Vagina (tissue), 2 donors: ENCODE measurements at regions not wholly inside any gene's neighbourhood (a gene's known extent, or its start where the extent isn't known, plus 50 kb on each side); places are given as distances from the start of the nearest gene placed in this dataset.

Experiments
- DNase-seq, 2 donors: peaks; one replicate each; pipeline ENCODE4 v3.0.0-alpha.2; 2017; ENCODE audit errors: extremely low spot score in 2 of 2
- H3K27ac ChIP-seq: fragments of 200-600 bp; sonication (generic); one replicate; pipeline ENCODE4 v1.5.1; 2019
- H3K27me3 ChIP-seq: fragments of 200-600 bp; sonication (generic); one replicate; pipeline ENCODE4 v1.5.1; 2019
- H3K36me3 ChIP-seq, 2 donors: fragments of 200-600 bp; sonication (generic); one replicate each; pipeline ENCODE4 v1.5.1; 2017 to 2019
- H3K4me1 ChIP-seq: fragments of 200-600 bp; sonication (generic); one replicate; pipeline ENCODE4 v1.5.1; 2019
- H3K4me3 ChIP-seq, 2 donors: fragments of 200-600 bp; sonication (generic); 1 replicate in 1 of 2; 2 replicates in 1 of 2; pipeline ENCODE4 v1.5.1; 2016 to 2019
- H3K9me3 ChIP-seq: fragments of 200-600 bp; sonication (generic); one replicate; pipeline ENCODE4 v1.5.1; 2019
- POLR2A ChIP-seq, 2 donors: fragments of 450-650 bp; IDR thresholded peaks; one replicate each; pipeline ENCODE4 v1.6.1; 2017; ENCODE audit warnings: antibody characterized with exemption in 2 of 2, mild to moderate bottlenecking in 2 of 2, moderate library complexity in 2 of 2
- POLR2AphosphoS5 ChIP-seq, 2 donors: sonication (generic); formaldehyde crosslinking; IDR thresholded peaks; one replicate each; pipeline ENCODE4 v1.9.0; 2017; ENCODE audit warnings: antibody characterized with exemption in 2 of 2, mild to moderate bottlenecking in 2 of 2, low read depth in 1 of 2; ENCODE audit not compliant: insufficient read depth in 1 of 2
- intact Hi-C: fragments of 100-400 bp; cut with DNase I; formaldehyde crosslinking; loops from one replicate; pipeline ENCODE4 v1.15.1; 2023
- TF ChIP-seq, protein P1 (sequence below), 3 experiments: fragments of 450-650 bp in 2 of 3; fragments of 200-600 bp in 1 of 3; sonication (generic) in 1 of 3; IDR thresholded peaks; one replicate each; pipeline ENCODE4 v1.5.1; 2017 to 2019; ENCODE audit warnings: antibody characterized with exemption in 3 of 3, mild to moderate bottlenecking in 2 of 3, moderate library complexity in 2 of 3

DNA sequence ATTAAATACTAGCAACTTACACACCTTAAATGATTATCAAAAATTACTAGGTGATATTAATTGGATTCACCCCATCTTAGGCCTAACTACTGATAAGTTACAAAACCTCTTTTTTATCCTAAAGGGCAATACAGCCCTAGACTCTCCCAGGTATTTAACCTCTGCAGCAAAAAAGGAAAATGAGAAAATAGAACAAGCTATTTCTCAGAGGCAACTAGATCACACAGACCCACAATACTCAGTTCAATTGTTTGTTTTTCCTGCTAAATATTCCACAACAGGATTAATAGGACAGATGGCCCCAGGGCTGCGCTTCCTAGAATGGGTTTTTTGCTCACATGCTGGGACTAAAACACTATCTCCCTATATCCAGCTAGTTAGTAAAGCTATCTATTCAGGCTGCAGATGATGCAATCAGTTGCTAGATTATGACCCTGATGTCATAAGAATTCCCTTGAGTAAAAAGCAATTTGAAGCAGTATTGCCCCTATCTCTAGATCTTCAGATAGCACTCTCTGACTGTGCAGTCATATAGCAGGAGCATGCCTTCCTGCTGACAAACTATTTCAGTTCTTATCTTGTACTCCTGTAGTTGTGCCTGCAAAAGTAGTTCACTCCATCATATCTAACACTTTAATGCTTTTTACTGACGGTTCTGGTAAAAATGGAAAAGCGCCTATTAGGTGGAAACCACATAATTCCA lies 1595.5 kb upstream of the TENM4 start:
- no peak for DNase-seq
- Histone ChIP-seq H3K4me1 (no peaks in the 10 kb centered on the region), H3K27ac (no peak overlapping the region), H3K27me3 (no peaks in the 10 kb centered on the region), H3K4me3 (no peak overlapping the region), H3K36me3 (no peaks in the 10 kb centered on the region), H3K9me3 (no peaks in the 10 kb centered on the region)
- intact Hi-C loops = no loop called here
- TF ChIP-seq POLR2AphosphoS5 (IDR thresholded peaks at IDR 0.05; ENCODE audit: insufficient read depth in 1 of 2, low read depth in 1 of 2) = no peak
- no peak for TF ChIP-seq POLR2A (IDR thresholded peaks at IDR 0.05)
- TF ChIP-seq, protein P1, sequence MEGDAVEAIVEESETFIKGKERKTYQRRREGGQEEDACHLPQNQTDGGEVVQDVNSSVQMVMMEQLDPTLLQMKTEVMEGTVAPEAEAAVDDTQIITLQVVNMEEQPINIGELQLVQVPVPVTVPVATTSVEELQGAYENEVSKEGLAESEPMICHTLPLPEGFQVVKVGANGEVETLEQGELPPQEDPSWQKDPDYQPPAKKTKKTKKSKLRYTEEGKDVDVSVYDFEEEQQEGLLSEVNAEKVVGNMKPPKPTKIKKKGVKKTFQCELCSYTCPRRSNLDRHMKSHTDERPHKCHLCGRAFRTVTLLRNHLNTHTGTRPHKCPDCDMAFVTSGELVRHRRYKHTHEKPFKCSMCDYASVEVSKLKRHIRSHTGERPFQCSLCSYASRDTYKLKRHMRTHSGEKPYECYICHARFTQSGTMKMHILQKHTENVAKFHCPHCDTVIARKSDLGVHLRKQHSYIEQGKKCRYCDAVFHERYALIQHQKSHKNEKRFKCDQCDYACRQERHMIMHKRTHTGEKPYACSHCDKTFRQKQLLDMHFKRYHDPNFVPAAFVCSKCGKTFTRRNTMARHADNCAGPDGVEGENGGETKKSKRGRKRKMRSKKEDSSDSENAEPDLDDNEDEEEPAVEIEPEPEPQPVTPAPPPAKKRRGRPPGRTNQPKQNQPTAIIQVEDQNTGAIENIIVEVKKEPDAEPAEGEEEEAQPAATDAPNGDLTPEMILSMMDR (IDR thresholded peaks at IDR 0.05) = no peak

GRCh38 chr11:81033779-81034540 lies 1593.1 kb upstream of the TENM4 start:
- no peak overlapping the region for H3K4me3 ChIP-seq
- H3K4me1 ChIP-seq = no peaks in the 10 kb centered on the region
- H3K27ac ChIP-seq = no peak overlapping the region
- intact Hi-C loops = no loop called here
- H3K9me3 ChIP-seq = no peaks in the 10 kb centered on the region
- DNase-seq = no peak
- TF ChIP-seq POLR2A (IDR thresholded peaks at IDR 0.05) = no peak
- TF ChIP-seq POLR2AphosphoS5 (IDR thresholded peaks at IDR 0.05; ENCODE audit: insufficient read depth in 1 of 2, low read depth in 1 of 2) = no peak
- TF ChIP-seq, protein P1 (IDR thresholded peaks at IDR 0.05) = no peak
- no peaks in the 10 kb centered on the region for H3K27me3 ChIP-seq
- no peaks in the 10 kb centered on the region for H3K36me3 ChIP-seq

DNA sequence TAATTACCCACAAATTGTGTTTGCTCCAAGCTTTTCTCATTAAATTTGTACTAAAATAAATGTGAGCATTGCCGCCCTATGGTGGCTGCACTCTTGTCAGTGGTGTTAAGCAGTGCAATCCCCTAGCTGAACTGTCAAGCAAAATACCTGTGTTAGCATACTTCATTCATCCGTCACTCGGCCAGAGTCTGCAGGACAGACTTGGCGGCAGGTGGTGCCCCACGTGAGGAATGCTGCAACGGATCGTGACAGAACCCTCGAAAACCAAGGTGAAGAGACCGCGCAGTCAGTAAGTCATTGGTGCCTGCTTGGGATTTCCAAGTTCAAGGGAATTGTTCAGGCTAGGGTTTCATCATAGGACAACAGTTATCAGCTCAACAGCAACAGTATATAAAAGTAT lies 1592.1 kb upstream of the TENM4 start:
- DNase-seq = no peak
- H3K36me3 ChIP-seq = no peaks in the 10 kb centered on the region
- H3K27me3 ChIP-seq = no peaks in the 10 kb centered on the region
- intact Hi-C loops = no loop called here
- TF ChIP-seq, protein P1 (IDR thresholded peaks at IDR 0.05) = no peak
- TF ChIP-seq POLR2AphosphoS5 (IDR thresholded peaks at IDR 0.05; ENCODE audit: insufficient read depth in 1 of 2, low read depth in 1 of 2) (no peak), POLR2A (IDR thresholded peaks at IDR 0.05) (no peak)
- no peak overlapping the region for H3K4me3 ChIP-seq
- H3K27ac ChIP-seq = no peak overlapping the region
- H3K4me1 ChIP-seq = no peaks in the 10 kb centered on the region
- no peaks in the 10 kb centered on the region for H3K9me3 ChIP-seq

DNA sequence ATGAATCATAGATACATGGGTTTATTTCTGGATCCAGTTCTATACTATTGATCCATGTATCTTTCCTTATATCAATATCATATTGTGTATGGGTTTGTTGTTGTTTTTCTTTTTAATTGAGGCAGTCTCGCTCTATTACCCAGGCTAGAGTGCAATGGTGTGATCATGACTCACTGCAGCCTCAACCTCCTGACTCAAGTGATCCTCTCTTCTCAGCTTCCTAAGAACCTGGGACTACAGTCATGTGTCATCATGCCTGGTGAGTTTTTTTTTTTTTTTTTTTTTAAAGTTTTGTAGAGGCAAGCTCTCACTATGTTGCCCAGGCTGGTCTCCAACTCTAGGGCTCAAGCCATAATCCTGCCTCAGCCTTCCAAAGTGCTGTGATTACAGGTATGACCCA lies 1589.4 kb upstream of the TENM4 start:
- no peak for DNase-seq
- Histone ChIP-seq H3K4me3 (no peak overlapping the region), H3K36me3 (no peaks in the 10 kb centered on the region), H3K27ac (no peak overlapping the region), H3K4me1 (no peaks in the 10 kb centered on the region), H3K27me3 (no peaks in the 10 kb centered on the region), H3K9me3 (no peaks in the 10 kb centered on the region)
- intact Hi-C loops = no loop called here
- TF ChIP-seq POLR2A (IDR thresholded peaks at IDR 0.05) (no peak), POLR2AphosphoS5 (IDR thresholded peaks at IDR 0.05; ENCODE audit: insufficient read depth in 1 of 2, low read depth in 1 of 2) (no peak)
- TF ChIP-seq, protein P1 (IDR thresholded peaks at IDR 0.05) = no peak

DNA sequence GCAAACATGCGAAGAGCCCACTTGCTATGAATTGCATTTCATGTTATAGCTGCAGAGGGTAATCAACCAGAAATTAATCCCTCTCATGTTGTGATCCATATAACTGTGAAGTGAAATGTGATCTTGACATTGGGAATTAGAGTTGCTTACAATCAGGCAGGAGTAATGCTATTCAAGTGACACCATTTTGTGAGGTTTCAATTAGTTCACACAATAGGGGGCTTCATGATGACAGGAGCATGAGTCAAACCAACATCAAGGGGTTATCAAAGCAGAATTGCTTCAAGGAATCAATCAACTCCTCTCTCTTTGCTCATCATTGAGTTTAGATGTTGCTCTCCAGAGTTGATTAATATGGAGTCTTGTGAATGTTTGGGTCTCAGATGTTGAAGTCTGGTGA lies 1585.2 kb upstream of the TENM4 start:
- intact Hi-C loops = no loop called here
- no peak overlapping the region for H3K4me3 ChIP-seq
- H3K27me3 ChIP-seq = no peaks in the 10 kb centered on the region
- no peaks in the 10 kb centered on the region for H3K9me3 ChIP-seq
- H3K36me3 ChIP-seq = no peaks in the 10 kb centered on the region
- H3K27ac ChIP-seq = no peak overlapping the region
- no peaks in the 10 kb centered on the region for H3K4me1 ChIP-seq
- TF ChIP-seq POLR2A (IDR thresholded peaks at IDR 0.05) (no peak), POLR2AphosphoS5 (IDR thresholded peaks at IDR 0.05; ENCODE audit: insufficient read depth in 1 of 2, low read depth in 1 of 2) (no peak)
- TF ChIP-seq, protein P1 (IDR thresholded peaks at IDR 0.05) = no peak
- DNase-seq = no peak
